ENCODE measurements at regions not wholly inside any gene's neighbourhood (a gene's known extent, or its start where the extent isn't known, plus 50 kb on each side); places are given as distances from the start of the nearest gene placed in this dataset.
"Not testable (repeated sequence)": the region's sequence is repeated elsewhere in the genome, so short reads cannot be mapped to it uniquely, and the experiment has no call there.

- no peak for DNase-seq (ENCODE audit: extremely low read depth in 1 of 11, low read depth in 9 of 11, low spot score in 4 of 11)
These were observed 269.4 kb upstream of the NRXN1 start for GRCh38 chr2:51301381-51301780.

- no peak for DNase-seq (ENCODE audit: extremely low read depth in 1 of 11, low read depth in 9 of 11, low spot score in 4 of 11)
These were observed 267.4 kb upstream of the NRXN1 start for GRCh38 chr2:51299370-51299769.

DNA sequence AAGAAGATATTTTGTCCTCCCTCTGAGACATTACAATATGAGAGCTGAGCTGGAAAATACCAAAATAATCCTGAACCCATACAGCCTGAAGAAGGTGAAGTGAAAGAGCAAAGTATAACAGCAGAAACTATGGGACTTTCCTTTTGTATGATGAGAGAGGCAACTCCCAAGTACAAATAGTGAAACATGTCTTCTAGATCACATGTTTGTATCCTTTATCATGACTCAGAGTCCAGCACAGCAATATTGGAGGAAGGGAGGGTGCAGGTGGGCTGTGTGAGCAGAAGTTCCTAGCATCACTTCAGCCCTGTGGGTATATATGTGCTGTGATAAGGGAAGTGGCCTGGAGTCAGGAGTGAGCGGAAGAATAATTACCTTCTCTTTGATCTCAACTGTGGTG lies 265.6 kb upstream of the NRXN1 start:
- DNase-seq (ENCODE audit: extremely low read depth in 1 of 11, low read depth in 9 of 11, low spot score in 4 of 11), result no peak

DNA sequence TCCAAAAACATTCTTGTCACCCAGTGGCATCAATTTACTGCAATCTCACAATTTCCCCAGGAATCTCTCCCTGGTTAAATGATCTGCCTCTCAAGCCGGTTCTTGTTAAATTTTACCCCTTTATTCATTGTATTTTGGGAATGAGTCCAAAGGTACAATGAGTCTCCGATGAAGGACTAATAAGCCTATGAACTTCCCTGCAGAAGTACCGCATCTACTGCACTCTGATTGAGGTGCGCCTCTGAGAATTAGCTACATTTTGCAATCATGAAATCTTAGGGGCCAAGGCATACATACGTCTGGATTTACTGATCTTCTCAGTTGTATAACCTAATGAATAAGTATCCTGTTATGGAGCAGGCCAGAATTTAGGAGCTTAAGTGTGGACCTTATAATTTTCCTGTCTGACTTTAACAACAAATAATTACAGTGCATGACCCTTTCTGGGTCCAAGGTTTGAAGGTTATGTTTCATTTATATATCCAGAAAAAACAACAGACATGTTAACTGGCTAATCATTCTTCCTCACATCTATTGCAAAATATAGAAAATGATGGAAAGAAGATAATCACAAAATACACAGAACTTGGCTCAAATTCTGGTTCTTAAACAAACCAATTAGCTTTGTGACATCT lies 261.8 kb upstream of the NRXN1 start:
- DNase-seq (ENCODE audit: extremely low read depth in 1 of 11, low read depth in 9 of 11, low spot score in 4 of 11), result no peak

DNA sequence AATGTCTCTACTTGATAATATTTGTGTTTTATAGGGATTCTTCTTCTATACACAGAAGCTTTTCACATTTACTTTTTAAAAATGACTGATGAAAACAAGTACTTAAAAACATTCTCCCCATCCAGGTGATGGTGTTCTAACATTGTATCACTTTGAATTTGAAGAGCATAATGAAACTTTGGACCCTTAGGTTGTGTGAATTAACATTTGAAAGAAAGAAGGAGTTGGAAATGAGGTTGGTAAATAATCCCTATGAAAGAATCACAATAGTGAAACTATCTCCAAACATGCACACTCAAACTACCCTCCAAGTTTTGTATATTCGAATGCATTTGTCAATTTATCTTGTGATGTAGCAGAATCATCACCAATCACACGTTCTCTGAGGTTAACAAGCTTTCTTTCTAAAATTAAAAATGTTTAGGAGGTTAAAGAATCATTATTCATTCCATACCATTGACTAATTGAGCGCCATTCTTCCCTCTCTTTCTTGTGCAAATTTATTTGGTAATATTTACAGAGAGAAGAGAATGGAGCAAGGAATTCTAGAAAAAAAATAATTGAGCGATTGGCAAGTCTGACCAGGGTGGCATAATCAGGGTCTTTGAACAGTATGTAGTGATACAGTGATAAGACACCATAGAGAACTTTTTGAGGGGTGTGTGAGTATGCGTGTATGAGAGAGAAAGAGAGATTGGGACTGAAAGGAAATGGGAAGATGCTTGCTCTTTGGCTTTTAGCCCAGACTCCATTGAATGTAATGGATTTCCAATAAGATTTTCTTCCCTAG lies 260.0 kb upstream of the NRXN1 start:
- DNase-seq (ENCODE audit: extremely low read depth in 1 of 11, low read depth in 9 of 11, low spot score in 4 of 11), result no peak

- DNase-seq (ENCODE audit: extremely low read depth in 1 of 11, low read depth in 9 of 11, low spot score in 4 of 11), result no peak
These were observed 258.8 kb upstream of the NRXN1 start for GRCh38 chr2:51290725-51291124.

DNA sequence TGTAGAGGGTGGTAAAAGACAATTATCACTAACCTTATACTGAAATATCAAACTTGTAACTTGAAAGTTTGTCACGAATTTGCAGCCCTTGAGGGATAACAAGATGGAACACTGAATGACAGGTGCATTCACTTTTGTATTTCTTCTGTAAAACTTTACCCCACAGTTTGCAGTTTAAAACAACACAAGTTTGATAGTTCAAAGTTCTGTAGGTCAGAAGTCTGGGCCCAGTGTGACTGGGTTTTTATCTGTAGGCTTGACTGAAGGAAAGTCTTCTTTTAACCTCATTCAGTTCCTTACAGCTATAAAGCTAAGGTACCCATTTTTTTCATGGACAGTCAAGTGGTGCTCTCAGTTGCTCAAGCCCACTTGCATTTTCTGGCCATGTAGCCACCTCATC lies 257.1 kb upstream of the NRXN1 start:
- no peak for DNase-seq (ENCODE audit: extremely low read depth in 1 of 11, low read depth in 9 of 11, low spot score in 4 of 11)

GRCh38 chr2:51268191-51268590 lies 236.3 kb upstream of the NRXN1 start:
- DNase-seq (ENCODE audit: extremely low read depth in 1 of 11, low read depth in 9 of 11, low spot score in 4 of 11), result no peak

DNA sequence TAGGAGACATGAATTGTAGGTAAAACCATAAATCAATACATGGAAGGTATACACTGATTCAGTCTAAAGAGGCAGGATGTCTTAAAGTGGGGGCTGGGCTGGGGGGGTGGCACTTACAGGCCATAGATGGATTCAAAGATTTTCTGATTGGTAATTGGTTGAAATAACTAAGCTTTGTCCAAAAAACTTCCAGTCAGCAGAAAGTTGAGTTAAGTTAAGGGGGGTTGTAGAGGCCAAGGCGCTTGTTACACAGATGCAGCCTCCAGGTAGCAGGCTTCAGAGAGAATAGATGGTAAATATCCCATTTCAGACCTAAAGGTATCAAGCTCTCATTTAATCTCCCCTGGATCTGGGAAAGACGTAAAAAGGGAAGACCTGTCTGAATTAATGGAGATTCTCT lies 233.6 kb upstream of the NRXN1 start:
- no peak for DNase-seq (ENCODE audit: extremely low read depth in 1 of 11, low read depth in 9 of 11, low spot score in 4 of 11)

DNA sequence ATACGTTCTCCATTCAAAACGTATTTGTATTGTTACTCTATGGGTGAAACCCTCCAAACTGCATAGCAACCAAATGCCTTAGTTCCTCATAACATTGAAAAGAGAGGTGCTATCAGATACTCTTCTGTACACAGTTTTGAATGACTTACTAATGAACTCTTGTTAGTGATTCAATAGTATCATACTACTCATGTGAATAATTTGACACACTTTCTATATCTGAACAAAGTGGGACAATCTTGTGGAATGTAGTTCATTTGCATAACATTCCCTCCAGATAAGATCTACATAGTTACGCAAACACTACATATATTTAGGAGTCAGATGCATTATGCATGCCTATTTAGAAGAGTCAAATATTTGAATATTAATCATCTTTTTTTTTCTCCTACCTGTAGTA lies 232.0 kb upstream of the NRXN1 start:
- DNase-seq (ENCODE audit: extremely low read depth in 1 of 11, low read depth in 9 of 11, low spot score in 4 of 11), result no peak

DNA sequence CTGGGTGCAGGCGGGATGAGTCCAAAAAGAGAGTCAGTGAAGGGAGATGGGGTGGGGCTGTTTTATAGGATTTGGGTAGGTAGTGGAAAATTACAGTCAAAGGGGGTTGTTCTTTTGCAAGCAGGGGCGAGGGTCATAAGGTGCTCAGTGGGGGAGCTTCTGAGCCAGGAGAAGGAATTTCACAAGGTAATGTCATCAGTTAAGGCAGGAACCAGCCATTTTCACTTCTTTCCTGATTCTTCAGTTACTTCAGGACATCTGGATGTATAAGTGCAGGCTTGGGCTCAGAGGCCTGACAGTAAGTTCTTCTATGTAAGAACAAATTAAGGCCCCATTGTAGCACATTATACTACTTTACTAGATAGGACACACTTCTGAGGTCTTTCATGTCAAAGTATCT lies 231.2 kb upstream of the NRXN1 start:
- DNase-seq (ENCODE audit: extremely low read depth in 1 of 11, low read depth in 9 of 11, low spot score in 4 of 11), result not testable (repeated sequence)

GRCh38 chr2:51258301-51258700 lies 226.4 kb upstream of the NRXN1 start:
- no peak for DNase-seq (ENCODE audit: extremely low read depth in 1 of 11, low read depth in 9 of 11, low spot score in 4 of 11)

- DNase-seq (ENCODE audit: extremely low read depth in 1 of 11, low read depth in 9 of 11, low spot score in 4 of 11), result no peak
These were observed 224.8 kb upstream of the NRXN1 start for GRCh38 chr2:51256736-51257135.

DNA sequence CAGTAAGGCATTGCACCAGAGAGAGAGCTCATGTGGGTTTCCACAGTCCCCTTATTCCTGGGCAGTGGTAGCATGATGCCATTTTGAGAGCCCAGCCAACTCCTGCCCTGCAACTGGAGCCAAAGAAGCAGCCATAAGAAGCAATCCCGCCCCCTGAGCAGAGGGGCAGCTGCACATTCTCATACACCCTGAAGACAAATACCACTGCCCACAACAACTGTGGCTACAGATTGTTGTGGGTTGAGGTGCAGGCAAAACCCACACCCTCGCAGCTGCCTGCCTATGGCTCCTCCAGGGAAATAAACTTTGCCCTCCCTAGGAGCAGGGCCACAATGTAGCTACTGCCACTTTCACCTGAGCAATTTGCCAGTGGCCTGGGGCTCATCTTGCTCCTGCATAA lies 219.4 kb upstream of the NRXN1 start:
- no peak for DNase-seq (ENCODE audit: extremely low read depth in 1 of 11, low read depth in 9 of 11, low spot score in 4 of 11)

- DNase-seq (ENCODE audit: extremely low read depth in 1 of 11, low read depth in 9 of 11, low spot score in 4 of 11), result no peak
These were observed 215.4 kb upstream of the NRXN1 start for GRCh38 chr2:51247252-51247805.

DNA sequence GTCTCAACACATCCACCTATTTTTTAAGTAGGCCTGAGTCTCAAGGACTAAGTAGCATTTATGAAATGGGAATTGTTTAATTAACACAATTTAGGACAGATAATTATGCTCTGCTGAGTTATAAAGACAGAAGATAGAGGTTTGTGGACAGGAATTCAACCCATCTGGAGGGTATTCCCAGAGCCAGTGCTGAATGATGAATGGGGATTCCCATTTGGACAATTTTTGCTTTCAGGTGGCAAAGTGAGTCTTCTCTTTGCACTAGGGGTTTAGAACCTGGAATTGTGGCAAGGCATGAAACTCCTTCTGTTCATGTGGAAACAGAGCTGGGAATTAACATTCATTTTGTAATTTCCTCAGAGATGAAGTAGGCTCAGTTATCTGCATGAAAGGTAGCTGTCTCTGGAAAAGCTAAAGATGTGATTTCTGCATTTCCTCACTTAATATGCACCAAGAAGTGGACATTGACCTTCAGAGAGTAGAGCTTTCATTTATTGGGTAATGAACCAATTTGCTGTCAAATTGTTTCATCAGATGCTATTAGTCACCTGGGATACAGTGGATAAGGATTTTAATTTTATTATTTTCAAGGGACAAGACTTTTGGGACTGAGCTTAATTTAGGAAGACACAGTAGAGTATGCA lies 212.1 kb upstream of the NRXN1 start:
- DNase-seq (ENCODE audit: extremely low read depth in 1 of 11, low read depth in 9 of 11, low spot score in 4 of 11), result no peak

GRCh38 chr2:51237626-51238271 lies 205.8 kb upstream of the NRXN1 start:
- DNase-seq (ENCODE audit: extremely low read depth in 1 of 11, low read depth in 9 of 11, low spot score in 4 of 11), result no peak

- DNase-seq (ENCODE audit: extremely low read depth in 1 of 11, low read depth in 9 of 11, low spot score in 4 of 11), result no peak
These were observed 200.1 kb upstream of the NRXN1 start for GRCh38 chr2:51232027-51232426.

DNA sequence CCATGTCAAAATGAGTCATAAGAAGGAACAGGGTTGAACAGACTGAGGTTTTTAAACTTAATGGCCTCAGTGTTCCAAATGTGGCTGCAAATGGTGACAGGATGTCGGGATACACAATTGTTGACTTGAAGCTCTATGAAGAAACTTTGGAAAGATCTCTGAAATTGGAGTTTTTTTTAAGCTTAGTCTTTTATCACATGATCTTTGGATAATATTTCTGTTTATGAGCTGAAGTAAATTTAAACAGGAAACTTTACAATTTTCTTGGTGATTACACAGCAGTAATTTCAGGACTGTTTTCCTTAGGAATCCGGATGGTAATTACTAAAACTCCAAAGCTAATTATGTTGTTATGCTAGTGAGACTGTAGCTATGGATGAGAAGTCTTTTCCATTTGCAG lies 199.1 kb upstream of the NRXN1 start:
- peak in 5 of 11 donors; percentile 4 to 12 (median 5) for DNase-seq (ENCODE audit: extremely low read depth in 1 of 11, low read depth in 9 of 11, low spot score in 4 of 11)

GRCh38 chr2:51225377-51225776 lies 193.4 kb upstream of the NRXN1 start:
- DNase-seq (ENCODE audit: extremely low read depth in 1 of 11, low read depth in 9 of 11, low spot score in 4 of 11), result no peak

Measured in renal cortex interstitium (tissue), 11 donors.